Heart right ventricle (tissue), 16 donors: ENCODE measurements at regions not wholly inside any gene's neighbourhood (a gene's known extent, or its start where the extent isn't known, plus 50 kb on each side); places are given as distances from the start of the nearest gene placed in this dataset.

Experiments
- ATAC-seq, 8 donors: fragments of 200-7000 bp; cut with Tn5 transposase; one replicate each; pipeline ENCODE4 v1.9.1; 2020; ENCODE audit warnings: mild to moderate bottlenecking in 8 of 8, moderate library complexity in 8 of 8, moderate number of reproducible peaks in 1 of 8
- DNase-seq, 2 donors: peaks; one replicate each; pipeline ENCODE4 v3.0.0-alpha.2; 2020
- H3K27ac ChIP-seq, 10 donors: fragments of 200-600 bp; sonication (generic) in 2 of 10; one replicate each; pipeline versions ENCODE4 v1.5.0 to v1.8.0; 2020 to 2022; ENCODE audit warnings: mild to moderate bottlenecking in 3 of 10
- H3K27me3 ChIP-seq, 7 donors: fragments of 200-600 bp; one replicate each; pipeline ENCODE4 v1.8.0; 2021 to 2022; ENCODE audit warnings: mild to moderate bottlenecking in 2 of 7
- H3K36me3 ChIP-seq, 9 donors: fragments of 200-600 bp; sonication (generic) in 1 of 9; one replicate each; pipeline versions ENCODE4 v1.5.0 to v1.8.0; 2020 to 2022; ENCODE audit warnings: mild to moderate bottlenecking in 2 of 9
- H3K4me1 ChIP-seq, 9 donors: fragments of 200-600 bp; sonication (generic) in 1 of 9; one replicate each; pipeline versions ENCODE4 v1.5.0 to v1.8.0; 2020 to 2022; ENCODE audit warnings: mild to moderate bottlenecking in 4 of 9
- H3K4me3 ChIP-seq, 10 donors: fragments of 200-600 bp; sonication (generic) in 2 of 10; one replicate each; pipeline versions ENCODE4 v1.5.0 to v1.8.0; 2020 to 2022; ENCODE audit warnings: mild to moderate bottlenecking in 7 of 10, moderate library complexity in 2 of 10
- H3K9me3 ChIP-seq, 11 donors: fragments of 200-600 bp in 10 of 11; sonication (generic) in 2 of 11; one replicate each; pipeline versions ENCODE4 v1.5.0 to v1.8.0; 2013 to 2022; ENCODE audit warnings: mild to moderate bottlenecking in 2 of 11, control low read depth in 1 of 11, moderate library complexity in 1 of 11
- CTCF ChIP-seq, 9 donors: fragments of 200-600 bp; sonication (generic) in 2 of 9; IDR thresholded peaks; one replicate each; pipeline versions ENCODE4 v1.5.0 to v1.8.0; 2021 to 2022; ENCODE audit warnings: antibody characterized with exemption in 9 of 9, mild to moderate bottlenecking in 5 of 9, moderate library complexity in 1 of 9
- WGBS, 2 donors: extraction: QIAGEN DNeasy Blood & Tissue Kit; methylation state at CpG; one replicate each; pipeline ENCODE4 v1.1.7; 2013; ENCODE audit warnings: inconsistent platforms in 1 of 2; 5-methylcytosine and 5-hydroxymethylcytosine counted together
- intact Hi-C, 10 donors: fragments of 100-400 bp; cut with DNase I; formaldehyde crosslinking; loops; one replicate each; pipeline versions ENCODE4 v1.11.1 to v1.14.2; 2022
- donor health status: Arrhythmogenic right ventricular cardiomyopathy.
- donor health status: ischemic (EF 13 %, LVEDD 7.1; RV severe dilation, severe dysfunction).
- donor health status: healthy with polysubstance abuse.
- donor health status: DM: no; HTN: yes; CAD: no.
- donor health status: DM: no; HTN: no; CAD: no.
- donor health status: ischemic (EF 25% LVEDD 6.9; RV normal size, moderate dysfunction).
- donor health status: ischemic (EF 25% LVEDD 5.7; RV mildly dilated, moderate dysfunction).
- donor health status: healthy.
- donor health status: DM: yes; HTN: yes; CAD: no.
- donor health status: Ischemic cardiomyopathy.
- donor health status: ischemic (EF 35%, LVEDD 5.7; RV mildly dilated, moderate dysfunction).
- donor health status: nonischemic (EF 11% LVEDD 7.7; RV severe dilation, severe dysfunction).
- donor health status: DM: yes; HTN: yes; CAD: no.
- donor health status: PGD.
- donor health status: ischemic (EF 29% LVEDD 5.4; RV normal size, mild dysfunction).
- donor health status: nonischemic (EF 23%, LVEDD 6.1; RV moderate dilation, normal function).

- WGBS, 2 donors = 68 to 83% methylated on average over 3 of the region's 3 CpGs
- no peak for ATAC-seq
- intact Hi-C loops = no loop called here
These were observed 400.9 kb upstream of the POU3F2 start for GRCh38 chr6:98433325-98434056.

DNA sequence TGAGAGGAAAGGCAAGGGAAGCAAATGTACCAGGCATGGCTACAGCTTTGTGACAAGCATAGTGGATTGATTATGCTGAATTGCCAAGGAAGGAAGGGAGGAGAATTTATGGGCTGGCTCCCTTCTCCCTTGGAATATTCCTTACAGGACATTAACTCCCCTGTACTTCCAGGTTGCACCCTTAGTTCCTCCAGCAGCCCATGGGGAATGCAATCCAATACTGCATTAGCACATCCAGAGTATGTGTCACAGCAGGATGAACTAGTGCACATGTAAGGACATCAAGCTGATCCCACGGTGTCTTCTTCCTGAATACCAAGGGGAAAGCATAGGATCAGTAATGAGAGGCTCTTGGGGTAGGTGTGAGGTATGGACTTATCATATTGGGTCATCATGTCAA lies 390.7 kb upstream of the POU3F2 start:
- Histone ChIP-seq H3K4me3 (no peak overlapping the region), H3K9me3 (no peaks in the 10 kb centered on the region), H3K27me3 (no peaks in the 10 kb centered on the region), H3K27ac (no peak overlapping the region), H3K36me3 (no peaks in the 10 kb centered on the region), H3K4me1 (no peaks in the 10 kb centered on the region)
- WGBS, 2 donors = 63 to 66% methylated on average over 1 of the region's 1 CpG
- ATAC-seq (no peak), DNase-seq (no peak)
- no peak for TF ChIP-seq CTCF (IDR thresholded peaks at IDR 0.05)
- intact Hi-C loops = no loop called here

More at GRCh38 chr6:98433325-98434056, 400.9 kb upstream of the POU3F2 start:
- Histone ChIP-seq H3K9me3 (peaks cover 0 to 32% (median 0%) of the 10 kb centered on the region in 11 donors), H3K27me3 (no peaks in the 10 kb centered on the region), H3K36me3 (no peaks in the 10 kb centered on the region), H3K27ac (no peak overlapping the region), H3K4me1 (no peaks in the 10 kb centered on the region), H3K4me3 (no peak overlapping the region)
- no peak for DNase-seq
- no peak for TF ChIP-seq CTCF (IDR thresholded peaks at IDR 0.05)

- Histone ChIP-seq H3K4me3 (no peak overlapping the region), H3K27me3 (no peaks in the 10 kb centered on the region), H3K36me3 (no peaks in the 10 kb centered on the region), H3K9me3 (peaks cover 0 to 10% (median 0%) of the 10 kb centered on the region in 11 donors), H3K4me1 (no peaks in the 10 kb centered on the region), H3K27ac (no peak overlapping the region)
- DNase-seq (no peak), ATAC-seq (no peak)
- 38 to 49% methylated on average over 2 of the region's 2 CpGs for WGBS, 2 donors
- intact Hi-C loops = no loop called here
- TF ChIP-seq CTCF (IDR thresholded peaks at IDR 0.05) = no peak
These were observed 381.7 kb upstream of the POU3F2 start for GRCh38 chr6:98452685-98453084.

DNA sequence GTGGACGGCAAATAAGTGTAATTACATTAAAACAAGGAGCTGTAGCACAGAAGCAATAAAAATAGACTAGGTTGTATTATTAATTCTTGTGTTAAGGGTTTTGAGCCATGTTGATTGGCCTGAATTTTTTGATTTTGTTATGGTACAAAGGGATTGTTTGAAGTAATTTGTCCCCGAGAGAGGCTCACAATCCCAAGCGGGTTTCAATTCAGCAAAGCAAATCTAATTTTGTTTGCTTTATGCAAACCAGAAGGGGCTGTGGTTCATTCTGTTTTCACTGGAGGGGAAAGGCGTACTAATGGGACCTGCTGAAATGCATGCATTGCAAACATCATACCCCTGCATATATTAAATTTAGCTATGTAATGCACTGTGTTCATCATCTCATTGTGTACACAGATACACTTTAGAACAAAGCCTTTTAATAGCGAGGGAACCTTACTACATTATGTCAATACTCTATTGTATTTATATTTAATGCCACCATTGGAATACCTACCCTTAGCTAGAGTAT lies 379.5 kb upstream of the POU3F2 start:
- no peaks in the 10 kb centered on the region for H3K27me3 ChIP-seq
- no peak for TF ChIP-seq CTCF (IDR thresholded peaks at IDR 0.05)
- intact Hi-C loops = no loop called here
- no peaks in the 10 kb centered on the region for H3K4me1 ChIP-seq
- H3K27ac ChIP-seq = no peak overlapping the region
- 87 to 90% methylated on average over 5 of the region's 5 CpGs for WGBS, 2 donors
- DNase-seq (no peak), ATAC-seq (no peak)
- H3K9me3 ChIP-seq = peaks cover 0 to 5% (median 0%) of the 10 kb centered on the region in 11 donors
- no peaks in the 10 kb centered on the region for H3K36me3 ChIP-seq
- no peak overlapping the region for H3K4me3 ChIP-seq
